ENCODE measurements at regions not wholly inside any gene's neighbourhood (a gene's known extent, or its start where the extent isn't known, plus 50 kb on each side); places are given as distances from the start of the nearest gene placed in this dataset.

GRCh38 chr18:67379981-67380380 is 136.5 kb downstream of the DSEL start:
- no peak overlapping the region for H2AK5ac ChIP-seq (ENCODE audit: low read depth, low read length)
- no peak overlapping the region for H2BK5ac ChIP-seq (ENCODE audit: low read depth, low read length)
- no peak overlapping the region for H2BK12ac ChIP-seq (ENCODE audit: low read depth, low read length)
- no peak for TF ChIP-seq BRCA1 (IDR thresholded peaks at IDR 0.05; ENCODE audit: low read depth, low read length)
- no peak for TF ChIP-seq SP2 (IDR thresholded peaks at IDR 0.05; ENCODE audit: low read length)
- no peak for TF ChIP-seq ATF3 (IDR thresholded peaks at IDR 0.05; ENCODE audit: insufficient read depth, low read depth, low read length)
- TF ChIP-seq ATF2 (IDR thresholded peaks at IDR 0.05; ENCODE audit: low read length), result no peak
- TF ChIP-seq POLR2A (IDR thresholded peaks at IDR 0.05; ENCODE audit: control extremely low read depth in 1 of 2, low read depth in 2 of 2, low read length in 2 of 2), result no peak
- no peak for TF ChIP-seq GTF2F1 (IDR thresholded peaks at IDR 0.05; ENCODE audit: borderline replicate concordance, low read depth, low read length)
- TF ChIP-seq TCF12 (IDR thresholded peaks at IDR 0.05; ENCODE audit: low read depth, low read length), result no peak
- no peak for TF ChIP-seq SIX5 (IDR thresholded peaks at IDR 0.05; ENCODE audit: low read depth, low read length)
- peaks cover 0 to 2% (median 0%) of the 10 kb centered on the region in 4 experiments; a peak in 1 of 7 replicates for H3K4me1 ChIP-seq (replicated peaks in 1 of 4; ENCODE audit: control insufficient read depth in 3 of 4, insufficient read depth in 4 of 4, low read length in 3 of 4)
- no peak for DNase-seq (ENCODE audit: low read depth in 1 of 2, low spot score in 2 of 2)
- ChIA-PET POLR2A (ENCODE audit: partially characterized antibody) (no interaction called here), CTCF (ENCODE audit: partially characterized antibody) (interaction anchor here (1.3 to 1.5 kb wide), 2 partner anchors 9 to 318 kb away, joined by 3 to 6 read pairs; no protein-coding TSS in a partner anchor)
- H4K20me1 ChIP-seq (replicated peaks in 1 of 2; ENCODE audit: control insufficient read depth in 1 of 2, insufficient read depth in 2 of 2, low read length in 2 of 2), result no peaks in the 10 kb centered on the region
- no peaks in the 10 kb centered on the region for H3K79me1 ChIP-seq (ENCODE audit: low read depth, low read length)
- H4K5ac ChIP-seq (ENCODE audit: insufficient read length, low read depth, low read length), result no peak overlapping the region
- no peak overlapping the region for H2BK15ac ChIP-seq (ENCODE audit: low read length)
- H3K79me2 ChIP-seq (ENCODE audit: control insufficient read depth in 1 of 2, insufficient read depth in 2 of 2, low read length in 2 of 2), result no peaks in the 10 kb centered on the region
- H3K9me3 ChIP-seq (ENCODE audit: insufficient read depth in 2 of 2, low read depth in 1 of 2, low read length in 1 of 2), result no peaks in the 10 kb centered on the region
- H3K4me2 ChIP-seq (ENCODE audit: insufficient read depth in 1 of 2, low read depth in 2 of 2, low read length in 2 of 2), result no peak overlapping the region
- no peak overlapping the region for H4K91ac ChIP-seq (replicated peaks; ENCODE audit: insufficient read length, low read length)
- WGBS, 2 experiments (ENCODE audit: extremely low coverage in 1 of 2, insufficient coverage in 1 of 2, insufficient read length in 1 of 2, insufficient replicate concordance in 2 of 2, low coverage in 1 of 2, low lambda C conversion rate in 2 of 2, missing lambda C conversion rate in 1 of 2), result 89% methylated on average over 2 of the region's 2 CpGs; no CpG with 5 or more reads in 1 of the 2 experiments
- no peak overlapping the region for H2AFZ ChIP-seq (ENCODE audit: low read length)
- H3K36me3 ChIP-seq (ENCODE audit: control insufficient read depth in 2 of 4, insufficient read depth in 4 of 4, low read length in 3 of 4), result no peaks in the 10 kb centered on the region
- no peak overlapping the region for H3K9ac ChIP-seq (replicated peaks in 1 of 4; ENCODE audit: extremely low read depth in 1 of 4, low read depth in 3 of 4, low read length in 3 of 4)
- H3K18ac ChIP-seq (ENCODE audit: extremely low read depth, low read length), result no peak overlapping the region
- no peak overlapping the region for H3K14ac ChIP-seq (ENCODE audit: insufficient read length)
- no peak for FAIRE-seq
- H3K27ac ChIP-seq (ENCODE audit: low read depth, low read length), result no peak overlapping the region
- no peak overlapping the region for H4K8ac ChIP-seq (ENCODE audit: extremely low read depth, insufficient read depth, low read length)
- no peak overlapping the region for H3K4me3 ChIP-seq (ENCODE audit: extremely low read depth in 1 of 4, insufficient read depth in 2 of 4, low read depth in 3 of 4, low read length in 4 of 4)
- no peak overlapping the region for H3K23ac ChIP-seq (ENCODE audit: insufficient read length)
- no peak overlapping the region for H2BK120ac ChIP-seq (replicated peaks; ENCODE audit: low read depth, low read length)
- H3K4ac ChIP-seq (replicated peaks; ENCODE audit: insufficient read length, low read depth, low read length), result no peak overlapping the region
- H3K27me3 ChIP-seq (replicated peaks in 1 of 4; ENCODE audit: control insufficient read depth in 3 of 4, extremely low read depth in 1 of 4, insufficient read depth in 3 of 4, low read length in 3 of 4), result no peaks in the 10 kb centered on the region
- no peak overlapping the region for H2BK20ac ChIP-seq (ENCODE audit: low read length)
- H3K23me2 ChIP-seq (ENCODE audit: low read depth, low read length), result no peaks in the 10 kb centered on the region
- no peak overlapping the region for H3K56ac ChIP-seq (replicated peaks; ENCODE audit: insufficient read length, low read depth, low read length)

Measured in H1 (cell line).